Cardiac fibroblast (primary cell): ENCODE measurements at regions not wholly inside any gene's neighbourhood (a gene's known extent, or its start where the extent isn't known, plus 50 kb on each side); places are given as distances from the start of the nearest gene placed in this dataset.

Experiments
- DNase-seq, 2 donors: peaks; one replicate each; pipeline versions ENCODE4 v3.0.0 to v3.0.0-alpha.2; 2010; ENCODE audit warnings: low read depth in 2 of 2
- H3K4me3 ChIP-seq, 2 donors: replicated peaks in 1 of 2; 1 replicate in 1 of 2; 2 replicates in 1 of 2; pipeline ENCODE4 v1.5.1; 2011; ENCODE audit warnings: low read depth in 2 of 2, low read length in 2 of 2, mild to moderate bottlenecking in 2 of 2, moderate library complexity in 1 of 2
- TF ChIP-seq, protein P1 (sequence below): IDR thresholded peaks from one replicate; pipeline ENCODE4 v1.5.1; 2011; ENCODE audit warnings: low read depth, mild to moderate bottlenecking, low read length, inconsistent platforms

DNA sequence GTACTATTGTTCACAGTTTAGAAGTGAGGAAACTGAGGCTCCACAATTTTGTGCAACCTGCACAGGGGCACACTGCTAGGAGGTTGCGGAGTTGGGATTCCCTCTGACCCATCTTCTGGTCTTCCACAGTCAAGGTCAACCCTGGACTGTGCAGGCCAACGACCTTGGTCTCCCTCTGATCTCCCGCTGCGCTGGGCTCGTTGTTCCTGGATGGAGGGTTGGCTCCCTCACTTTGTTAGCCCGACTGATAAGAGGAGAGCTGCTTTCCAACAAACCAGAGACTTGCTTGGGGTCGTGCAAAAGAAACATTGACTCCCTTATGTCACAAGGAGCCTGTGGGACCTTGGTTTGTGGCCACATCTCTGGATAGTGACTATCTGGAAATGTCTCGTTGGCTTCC is 187.6 kb downstream of the MYCN start:
- no peak for DNase-seq
- H3K4me3 ChIP-seq: no peak overlapping the region
- TF ChIP-seq, protein P1, sequence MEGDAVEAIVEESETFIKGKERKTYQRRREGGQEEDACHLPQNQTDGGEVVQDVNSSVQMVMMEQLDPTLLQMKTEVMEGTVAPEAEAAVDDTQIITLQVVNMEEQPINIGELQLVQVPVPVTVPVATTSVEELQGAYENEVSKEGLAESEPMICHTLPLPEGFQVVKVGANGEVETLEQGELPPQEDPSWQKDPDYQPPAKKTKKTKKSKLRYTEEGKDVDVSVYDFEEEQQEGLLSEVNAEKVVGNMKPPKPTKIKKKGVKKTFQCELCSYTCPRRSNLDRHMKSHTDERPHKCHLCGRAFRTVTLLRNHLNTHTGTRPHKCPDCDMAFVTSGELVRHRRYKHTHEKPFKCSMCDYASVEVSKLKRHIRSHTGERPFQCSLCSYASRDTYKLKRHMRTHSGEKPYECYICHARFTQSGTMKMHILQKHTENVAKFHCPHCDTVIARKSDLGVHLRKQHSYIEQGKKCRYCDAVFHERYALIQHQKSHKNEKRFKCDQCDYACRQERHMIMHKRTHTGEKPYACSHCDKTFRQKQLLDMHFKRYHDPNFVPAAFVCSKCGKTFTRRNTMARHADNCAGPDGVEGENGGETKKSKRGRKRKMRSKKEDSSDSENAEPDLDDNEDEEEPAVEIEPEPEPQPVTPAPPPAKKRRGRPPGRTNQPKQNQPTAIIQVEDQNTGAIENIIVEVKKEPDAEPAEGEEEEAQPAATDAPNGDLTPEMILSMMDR: no peak

DNA sequence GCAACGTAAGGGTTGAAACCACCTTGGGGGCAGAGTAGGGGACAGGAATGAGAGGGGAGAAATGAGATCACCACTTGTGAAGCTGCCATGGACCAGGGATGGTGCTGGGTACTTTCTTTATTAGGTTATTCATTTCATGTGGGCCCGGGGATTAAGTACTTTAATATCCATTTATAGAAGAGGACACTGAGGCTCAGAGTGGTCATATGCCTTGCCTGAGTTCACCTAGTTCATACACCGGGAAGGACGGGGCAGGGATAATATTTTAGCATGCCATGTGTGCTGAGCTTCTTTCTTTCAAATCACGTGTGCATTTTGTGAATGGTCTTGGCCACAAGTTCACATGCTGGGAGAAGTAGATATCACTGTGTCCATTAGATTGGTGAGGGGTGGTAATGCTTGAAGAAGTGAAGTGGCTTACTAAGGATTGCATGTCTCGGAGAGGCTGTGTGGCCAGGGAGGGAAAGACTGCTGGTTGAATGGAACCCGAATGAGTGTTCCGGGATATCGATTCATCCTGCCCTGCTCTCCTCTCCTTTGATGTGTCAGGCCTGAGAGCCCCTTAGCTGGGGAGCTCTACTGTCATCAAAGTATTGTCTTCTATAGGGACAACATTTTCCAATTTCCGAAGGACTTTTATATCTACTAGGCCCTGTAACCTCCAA is 187.1 kb downstream of the MYCN start:
- no peak for DNase-seq
- H3K4me3 ChIP-seq: no peak overlapping the region
- TF ChIP-seq, protein P1: no peak

DNA sequence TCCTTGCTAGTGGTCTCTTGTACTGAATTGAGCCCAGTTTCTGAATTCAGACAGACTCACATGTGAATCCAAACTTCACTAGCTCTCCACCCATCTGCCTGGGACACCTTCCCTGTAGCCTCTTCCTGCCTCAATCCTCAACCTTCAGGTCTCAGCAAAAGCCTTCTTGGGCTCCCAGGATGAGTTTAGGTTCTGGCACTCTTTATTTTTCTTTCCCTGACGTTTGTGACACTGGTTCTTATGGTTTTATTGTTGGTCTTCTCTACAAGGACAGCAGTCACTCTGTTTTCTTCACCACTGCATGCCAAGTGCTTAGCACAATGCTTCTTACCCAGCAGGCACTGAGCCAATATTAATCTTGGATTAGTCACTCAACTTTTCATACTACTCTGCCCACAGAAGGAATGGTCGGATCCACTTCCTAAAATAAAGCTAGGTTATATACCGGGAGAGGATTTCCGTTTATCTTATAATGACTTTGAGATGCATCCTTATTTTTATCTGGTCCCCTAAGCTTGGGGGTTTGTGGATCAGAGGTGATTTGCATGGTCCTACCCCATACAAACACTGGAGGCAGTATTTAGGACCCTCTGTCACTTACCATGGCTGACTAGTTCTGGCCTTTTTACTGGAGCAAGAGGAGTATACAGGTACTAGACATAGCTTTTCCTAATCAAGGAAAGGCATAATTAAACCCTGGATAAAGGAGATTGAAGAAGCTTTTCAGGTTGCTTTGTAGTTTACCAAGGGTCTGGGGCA is 186.3 kb downstream of the MYCN start:
- H3K4me3 ChIP-seq: no peak overlapping the region
- DNase-seq: no peak
- TF ChIP-seq, protein P1: no peak

DNA sequence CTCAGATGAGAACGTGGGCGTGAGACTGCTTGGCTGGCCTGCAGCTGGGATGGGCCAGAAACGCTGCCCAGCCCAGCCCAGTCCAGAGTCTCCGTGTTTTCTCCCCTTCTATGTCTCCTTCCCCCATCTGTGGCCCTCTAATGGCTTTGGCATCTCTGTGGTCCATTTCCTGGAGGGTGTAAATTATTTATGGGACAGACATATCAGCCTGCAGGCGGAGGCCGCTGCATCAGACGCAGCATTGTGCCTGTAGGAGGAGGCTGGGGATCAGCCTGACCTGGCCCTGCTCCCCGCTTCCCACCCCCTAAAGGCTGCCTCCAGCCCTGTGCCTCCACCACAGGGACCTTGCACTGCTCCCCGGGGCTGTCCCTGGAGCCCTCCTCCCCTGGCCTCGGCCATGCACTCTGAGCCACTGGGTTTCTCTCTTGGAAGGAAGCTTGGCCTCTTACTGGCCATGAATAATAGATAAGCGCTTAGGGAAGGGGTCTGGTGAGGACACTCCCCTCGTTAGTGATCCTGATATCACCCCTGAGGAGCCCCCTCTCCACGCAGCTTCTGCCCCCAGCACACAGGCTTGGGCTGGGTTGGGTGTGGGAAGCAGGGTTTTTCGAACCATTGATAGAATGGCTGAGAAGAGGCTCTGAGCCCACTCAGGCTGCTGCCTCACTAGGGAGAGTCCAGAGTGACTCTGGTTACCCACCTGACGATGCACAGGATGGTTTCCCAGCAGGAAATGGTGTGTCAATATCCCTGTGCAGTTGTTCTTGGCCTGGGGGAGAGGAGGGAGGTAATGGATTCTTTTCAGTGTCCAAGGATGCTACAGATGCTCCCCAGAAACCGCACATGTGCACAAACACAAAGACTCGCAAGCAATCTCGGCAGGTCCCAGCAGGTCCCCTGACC is 185.5 kb downstream of the MYCN start:
- no peak overlapping the region for H3K4me3 ChIP-seq
- DNase-seq: no peak
- TF ChIP-seq, protein P1: no peak

DNA sequence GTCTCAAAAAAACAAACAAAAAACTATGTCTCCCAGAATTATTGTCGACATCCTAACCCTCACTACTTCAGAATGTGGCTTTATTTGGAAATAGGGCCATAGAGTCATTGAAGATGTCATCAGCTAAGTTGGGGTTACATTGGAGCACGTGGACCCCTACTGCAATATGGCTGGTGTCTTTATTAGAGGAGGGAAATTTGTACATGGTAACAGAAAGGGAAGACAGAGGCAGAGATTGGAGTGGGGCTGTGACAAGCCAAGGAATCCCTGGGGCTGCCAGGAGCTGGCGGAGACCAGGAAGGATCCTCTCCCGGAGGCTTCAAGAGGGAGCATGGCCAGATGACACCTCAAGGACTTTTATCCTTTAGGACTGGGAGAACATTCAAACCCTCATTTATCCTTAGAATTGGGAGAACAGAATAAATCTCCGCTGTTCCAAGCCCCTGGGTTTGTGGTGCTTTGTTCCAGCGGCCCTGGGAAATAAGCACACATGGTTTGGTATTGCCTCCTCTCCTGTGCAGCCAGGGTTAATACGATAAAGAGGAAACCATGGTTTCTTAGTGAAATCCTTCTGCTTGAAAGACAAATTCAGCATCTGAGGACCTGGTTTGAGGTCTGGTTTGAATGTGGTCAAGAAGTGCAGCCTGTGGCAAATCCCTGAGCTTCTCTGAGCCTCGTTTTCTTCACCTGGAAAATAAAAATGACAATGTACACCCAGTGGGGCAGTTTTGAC is 184.7 kb downstream of the MYCN start:
- DNase-seq: no peak
- TF ChIP-seq, protein P1: no peak

More for the DNA sequence above, 184.7 kb downstream of the MYCN start:
- H3K4me3 ChIP-seq: no peak overlapping the region
